Activated CD8-positive, alpha-beta T cell treated with anti-CD3 and anti-CD28 coated beads for 36 hours (primary cell): ENCODE measurements at regions not wholly inside any gene's neighbourhood (a gene's known extent, or its start where the extent isn't known, plus 50 kb on each side); places are given as distances from the start of the nearest gene placed in this dataset.
"Not testable (repeated sequence)": the region's sequence is repeated elsewhere in the genome, so short reads cannot be mapped to it uniquely, and the experiment has no call there.

Experiments used
- ATAC-seq: fragments of 200-7000 bp; cut with Tn5 transposase; one replicate; pipeline ENCODE4 v1.10.0; 2021; ENCODE audit warnings: mild to moderate bottlenecking, moderate library complexity
- CTCF ChIA-PET: fragments of 350-600 bp; sonication (Branson Sonifier 250); formaldehyde crosslinking; loops from one replicate; lab custom pipeline; 2021; ENCODE audit warnings: antibody characterized with exemption; lab: Charles Lee
- POLR2A ChIA-PET: fragments of 350-600 bp; sonication (Branson Sonifier 250); formaldehyde crosslinking; loops from one replicate; lab custom pipeline; 2021; ENCODE audit warnings: antibody characterized with exemption; lab: Charles Lee
- DNase-seq: peaks from one replicate; pipeline ENCODE4 v3.0.0-alpha.2; 2020
- H3K27ac Mint-ChIP-seq: one replicate; pipeline ENCODE4 v1.8.0; 2021; ENCODE audit warnings: mild to moderate bottlenecking, mixed read lengths
- H3K27me3 Mint-ChIP-seq: one replicate; pipeline ENCODE4 v1.8.0; 2021; ENCODE audit warnings: mixed read lengths
- H3K36me3 Mint-ChIP-seq: one replicate; pipeline ENCODE4 v1.8.0; 2021; ENCODE audit warnings: low read depth, mixed read lengths
- H3K4me1 Mint-ChIP-seq: one replicate; pipeline ENCODE4 v1.8.0; 2021; ENCODE audit warnings: low read depth, mixed read lengths
- H3K4me3 Mint-ChIP-seq: one replicate; pipeline ENCODE4 v1.8.0; 2021; ENCODE audit warnings: mild to moderate bottlenecking, moderate library complexity, mixed read lengths
- H3K9me3 Mint-ChIP-seq: one replicate; pipeline ENCODE4 v1.8.0; 2021; ENCODE audit warnings: mixed read lengths
- intact Hi-C: fragments of 100-400 bp; cut with micrococcal nuclease; formaldehyde crosslinking; loops from one replicate; pipeline ENCODE4 v1.10.0; 2022
- TF ChIP-seq, protein P1 (sequence below): fragments of 200-600 bp; IDR thresholded peaks from one replicate; pipeline ENCODE4 v1.8.0; 2022; ENCODE audit warnings: antibody characterized with exemption, mild to moderate bottlenecking

- ATAC-seq, result no peak
- POLR2A ChIA-PET, result no interaction called here
- CTCF ChIA-PET, result no interaction called here
- H3K27me3 Mint-ChIP-seq, result no peaks in the 10 kb centered on the region
- no peaks in the 10 kb centered on the region for H3K4me1 Mint-ChIP-seq
- intact Hi-C loops, result no loop called here
- DNase-seq, result no peak
- TF ChIP-seq, protein P1, sequence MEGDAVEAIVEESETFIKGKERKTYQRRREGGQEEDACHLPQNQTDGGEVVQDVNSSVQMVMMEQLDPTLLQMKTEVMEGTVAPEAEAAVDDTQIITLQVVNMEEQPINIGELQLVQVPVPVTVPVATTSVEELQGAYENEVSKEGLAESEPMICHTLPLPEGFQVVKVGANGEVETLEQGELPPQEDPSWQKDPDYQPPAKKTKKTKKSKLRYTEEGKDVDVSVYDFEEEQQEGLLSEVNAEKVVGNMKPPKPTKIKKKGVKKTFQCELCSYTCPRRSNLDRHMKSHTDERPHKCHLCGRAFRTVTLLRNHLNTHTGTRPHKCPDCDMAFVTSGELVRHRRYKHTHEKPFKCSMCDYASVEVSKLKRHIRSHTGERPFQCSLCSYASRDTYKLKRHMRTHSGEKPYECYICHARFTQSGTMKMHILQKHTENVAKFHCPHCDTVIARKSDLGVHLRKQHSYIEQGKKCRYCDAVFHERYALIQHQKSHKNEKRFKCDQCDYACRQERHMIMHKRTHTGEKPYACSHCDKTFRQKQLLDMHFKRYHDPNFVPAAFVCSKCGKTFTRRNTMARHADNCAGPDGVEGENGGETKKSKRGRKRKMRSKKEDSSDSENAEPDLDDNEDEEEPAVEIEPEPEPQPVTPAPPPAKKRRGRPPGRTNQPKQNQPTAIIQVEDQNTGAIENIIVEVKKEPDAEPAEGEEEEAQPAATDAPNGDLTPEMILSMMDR, result no peak
- no peaks in the 10 kb centered on the region for H3K36me3 Mint-ChIP-seq
- no peak overlapping the region for H3K4me3 Mint-ChIP-seq
- H3K9me3 Mint-ChIP-seq, result peaks cover 2% of the 10 kb centered on the region
- H3K27ac Mint-ChIP-seq, result no peak overlapping the region
These were observed 251.4 kb downstream of the ANKRD30B start for GRCh38 chr18:14999085-14999975.

DNA sequence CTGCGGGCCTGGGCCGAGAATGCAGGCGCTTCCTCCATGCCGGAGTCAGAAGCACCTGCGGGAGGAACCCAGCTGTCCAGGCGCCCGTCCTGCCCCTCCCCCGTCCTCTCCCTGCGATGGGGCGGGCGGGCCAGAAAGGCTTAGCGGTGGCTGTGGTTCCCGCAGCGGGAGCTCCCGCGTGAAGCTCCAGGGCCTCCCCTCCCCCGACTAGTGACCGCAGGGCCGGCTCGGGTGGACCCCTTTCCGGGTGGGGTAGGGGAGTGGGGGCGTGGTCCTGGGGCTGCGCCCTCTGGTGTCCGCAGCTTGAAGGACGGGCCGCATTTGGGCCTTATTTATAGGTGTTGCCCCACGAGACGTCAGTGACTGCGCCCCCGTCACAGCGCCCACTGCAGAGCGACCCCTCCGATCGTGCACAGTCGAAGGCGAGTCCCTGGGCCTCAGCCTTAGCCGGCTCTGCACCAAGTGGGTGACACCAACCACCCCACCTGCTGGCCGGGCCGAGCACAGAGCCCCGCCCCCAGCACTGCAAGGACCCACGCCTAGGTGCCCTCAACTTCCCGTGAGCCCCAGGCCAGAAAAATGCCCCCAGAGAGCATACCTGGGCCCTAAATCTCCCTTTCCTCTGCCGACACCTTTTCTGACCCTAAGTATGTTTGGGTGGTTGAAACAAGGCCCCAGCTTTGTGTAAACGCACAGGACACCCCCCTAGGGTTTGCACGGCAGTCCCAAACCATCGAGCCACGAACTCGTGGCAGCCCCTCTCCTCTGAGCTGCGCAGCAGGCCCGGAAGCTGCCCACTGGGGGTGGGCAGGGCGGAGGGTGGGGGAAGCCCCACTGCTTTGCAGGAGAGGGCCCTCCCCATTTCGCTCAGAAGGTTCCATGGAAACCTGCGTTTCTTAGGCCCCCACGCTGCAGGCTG lies 252.4 kb downstream of the ANKRD30B start:
- H3K9me3 Mint-ChIP-seq, DNase-seq, H3K27me3 Mint-ChIP-seq, H3K27ac Mint-ChIP-seq, POLR2A ChIA-PET, intact Hi-C loops, CTCF ChIA-PET, H3K4me3 Mint-ChIP-seq, H3K36me3 Mint-ChIP-seq, H3K4me1 Mint-ChIP-seq: not testable (repeated sequence)
- peak; percentile 42 for ATAC-seq

DNA sequence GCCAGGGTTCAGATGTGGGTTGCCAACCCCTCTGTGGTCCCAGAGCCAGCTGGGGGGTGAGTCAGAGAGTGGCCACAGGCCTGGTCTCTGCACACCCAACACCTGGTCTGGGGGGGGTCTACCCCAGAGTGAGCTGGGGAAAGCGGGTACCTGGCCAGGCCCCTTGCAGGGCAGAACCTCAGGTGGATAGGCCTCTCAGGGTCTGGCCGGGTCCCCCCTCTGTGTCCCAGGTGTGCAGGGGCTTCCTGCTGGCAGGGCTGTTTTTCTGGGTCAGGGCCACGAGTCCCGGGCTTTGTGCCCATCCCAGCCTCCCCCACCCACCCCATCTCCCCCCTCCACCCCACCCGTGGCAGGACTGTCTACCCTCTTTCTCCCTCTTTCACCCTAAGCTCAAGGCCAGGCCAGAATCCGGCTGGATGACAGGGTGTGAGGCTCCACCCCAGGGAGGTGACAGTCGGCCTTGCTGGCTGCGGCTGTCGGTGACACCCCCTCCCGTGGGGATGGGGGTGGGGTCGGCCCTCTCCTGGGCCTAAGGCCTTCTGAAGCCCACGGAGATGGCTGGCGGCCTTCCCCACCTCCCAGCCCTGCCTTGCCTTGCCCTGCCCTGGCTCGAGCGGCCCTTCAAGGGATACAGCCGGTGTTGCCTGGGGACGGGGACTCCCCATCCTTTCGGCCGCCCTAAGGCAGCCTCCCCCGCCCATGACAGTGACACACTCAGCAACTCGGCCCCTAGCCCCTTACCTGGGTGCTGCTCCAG lies 253.2 kb downstream of the ANKRD30B start:
- H3K27me3 Mint-ChIP-seq, H3K4me1 Mint-ChIP-seq, H3K9me3 Mint-ChIP-seq, CTCF ChIA-PET, H3K4me3 Mint-ChIP-seq, POLR2A ChIA-PET, intact Hi-C loops, H3K36me3 Mint-ChIP-seq, H3K27ac Mint-ChIP-seq, ATAC-seq, DNase-seq: not testable (repeated sequence)

DNA sequence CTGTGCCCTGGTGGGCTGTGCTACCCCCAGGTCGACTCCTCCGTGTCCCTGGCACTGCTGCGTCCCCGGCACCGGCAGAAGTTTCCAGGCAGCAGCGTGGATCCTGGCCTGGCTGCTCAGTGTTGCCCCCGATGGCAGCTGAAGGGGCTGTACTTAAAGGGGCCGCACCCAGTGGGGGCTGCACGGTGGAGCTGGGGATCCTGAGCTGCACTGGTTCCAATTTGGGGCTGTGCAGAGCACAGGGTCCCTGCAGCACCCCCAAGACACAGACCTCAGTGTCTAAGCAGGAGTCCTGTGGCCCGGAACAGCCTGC lies 253.8 kb downstream of the ANKRD30B start:
- H3K27ac Mint-ChIP-seq, DNase-seq, H3K4me1 Mint-ChIP-seq, H3K36me3 Mint-ChIP-seq, POLR2A ChIA-PET, intact Hi-C loops, CTCF ChIA-PET, H3K4me3 Mint-ChIP-seq, H3K9me3 Mint-ChIP-seq, H3K27me3 Mint-ChIP-seq: not testable (repeated sequence)
- peak; percentile 55 for ATAC-seq

GRCh38 chr18:15002765-15003164 lies 254.8 kb downstream of the ANKRD30B start:
- H3K4me1 Mint-ChIP-seq, intact Hi-C loops, DNase-seq, H3K27me3 Mint-ChIP-seq, H3K4me3 Mint-ChIP-seq, H3K9me3 Mint-ChIP-seq, POLR2A ChIA-PET, ATAC-seq, H3K27ac Mint-ChIP-seq, H3K36me3 Mint-ChIP-seq, CTCF ChIA-PET: not testable (repeated sequence)

GRCh38 chr18:15003231-15003630 lies 255.3 kb downstream of the ANKRD30B start:
- H3K4me1 Mint-ChIP-seq, H3K27ac Mint-ChIP-seq, POLR2A ChIA-PET, H3K9me3 Mint-ChIP-seq, CTCF ChIA-PET, H3K27me3 Mint-ChIP-seq, DNase-seq, ATAC-seq, H3K36me3 Mint-ChIP-seq, intact Hi-C loops, H3K4me3 Mint-ChIP-seq: not testable (repeated sequence)

DNA sequence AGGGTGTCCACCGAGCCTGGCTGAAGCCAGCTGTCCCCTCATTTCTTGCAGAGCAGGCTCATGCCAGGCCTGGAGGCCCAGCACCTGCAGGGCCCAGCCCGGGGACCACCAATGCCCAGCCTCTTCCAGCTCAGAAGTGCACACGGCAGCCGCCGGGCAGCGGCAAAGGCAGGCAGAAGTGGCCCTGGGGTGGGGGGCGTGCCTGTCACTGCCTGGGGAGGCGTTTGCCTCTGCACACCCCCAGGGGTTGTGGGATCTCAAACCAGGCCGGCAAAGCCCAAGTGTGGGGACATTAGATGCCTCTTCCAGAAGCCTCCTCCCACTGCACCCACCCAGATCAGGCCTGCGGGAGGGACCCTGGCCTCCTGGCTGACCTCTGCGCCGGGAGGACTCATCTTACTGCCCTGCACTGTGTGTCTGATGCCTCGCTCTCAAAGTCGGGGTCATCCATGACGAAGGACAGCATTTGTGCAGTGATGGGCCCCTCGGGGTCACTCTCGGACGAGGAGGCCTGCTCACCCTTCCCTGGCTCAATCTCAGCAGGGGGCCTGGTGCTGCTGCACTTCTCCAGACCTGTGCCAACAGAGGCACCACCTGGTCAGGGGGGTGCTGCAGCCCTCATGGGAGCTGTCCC lies 255.8 kb downstream of the ANKRD30B start:
- ATAC-seq, H3K36me3 Mint-ChIP-seq, H3K4me3 Mint-ChIP-seq, H3K4me1 Mint-ChIP-seq, H3K9me3 Mint-ChIP-seq, CTCF ChIA-PET, H3K27me3 Mint-ChIP-seq, DNase-seq, POLR2A ChIA-PET, intact Hi-C loops, H3K27ac Mint-ChIP-seq: not testable (repeated sequence)

DNA sequence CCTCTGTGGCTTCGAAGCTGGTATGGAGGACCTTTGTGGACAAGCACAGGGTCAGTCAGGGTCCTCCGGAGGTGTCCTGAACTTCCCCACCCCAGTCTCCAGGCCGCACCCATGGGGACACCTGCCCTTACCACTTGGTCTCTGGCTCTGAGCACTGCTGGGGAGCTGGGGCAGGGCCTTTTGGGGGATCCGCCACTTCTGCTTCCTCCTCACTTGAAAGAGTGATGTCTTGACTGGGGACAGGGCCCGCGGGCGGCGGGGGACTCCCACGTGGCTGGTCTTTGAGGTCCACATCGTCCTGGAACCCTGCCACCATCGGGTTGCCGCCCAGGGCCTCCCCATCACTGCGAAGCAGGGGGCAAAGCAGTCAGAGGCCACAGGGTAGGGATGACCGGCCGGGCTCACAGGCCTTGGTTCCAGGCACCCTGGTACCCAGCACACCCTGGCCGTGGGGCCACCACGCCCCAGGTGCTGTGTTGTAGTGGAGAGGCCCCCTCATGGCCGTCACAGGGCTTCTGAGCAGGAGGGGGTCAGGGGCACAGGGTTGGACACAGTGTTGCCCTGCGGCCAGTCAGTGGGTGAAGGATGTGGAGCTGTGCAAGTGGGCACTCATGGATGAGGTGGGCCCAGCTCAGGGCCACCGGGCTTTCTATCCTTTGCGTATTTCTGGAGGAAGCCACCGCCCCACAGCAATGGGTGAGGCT lies 256.4 kb downstream of the ANKRD30B start:
- intact Hi-C loops, H3K36me3 Mint-ChIP-seq, H3K4me3 Mint-ChIP-seq, ATAC-seq, CTCF ChIA-PET, DNase-seq, H3K4me1 Mint-ChIP-seq, POLR2A ChIA-PET, H3K27ac Mint-ChIP-seq, H3K9me3 Mint-ChIP-seq, H3K27me3 Mint-ChIP-seq: not testable (repeated sequence)
